ENCODE measurements at regions not wholly inside any gene's neighbourhood (a gene's known extent, or its start where the extent isn't known, plus 50 kb on each side); places are given as distances from the start of the nearest gene placed in this dataset.

- TF ChIP-seq CTCF (IDR thresholded peaks at IDR 0.05) = no peak
- no peak for TF ChIP-seq POLR2A (IDR thresholded peaks at IDR 0.05)
Observed at GRCh38 chr5:118752969-118753368, 235.4 kb downstream of the DTWD2 start.

Measured in Peyer's patch (tissue), 4 donors.